ENCODE measurements at regions not wholly inside any gene's neighbourhood (a gene's known extent, or its start where the extent isn't known, plus 50 kb on each side); places are given as distances from the start of the nearest gene placed in this dataset.
"Not testable (repeated sequence)": the region's sequence is repeated elsewhere in the genome, so short reads cannot be mapped to it uniquely, and the experiment has no call there.

- Histone ChIP-seq H3K79me2 (ENCODE audit: insufficient read depth, low read length) (no peaks in the 10 kb centered on the region), H3K27me3 (ENCODE audit: insufficient read depth, low read length) (no peaks in the 10 kb centered on the region), H3K9me2 (ENCODE audit: low read depth, low read length) (no peaks in the 10 kb centered on the region), H3K4me2 (ENCODE audit: low read length) (no peak overlapping the region), H3K36me3 (ENCODE audit: insufficient read depth, low read length) (no peaks in the 10 kb centered on the region), H3K4me3 (ENCODE audit: low read depth, low read length, poor library complexity, severe bottlenecking) (no peak overlapping the region), H2AFZ (ENCODE audit: low read length) (no peak overlapping the region), H3K9me3 (ENCODE audit: low read length) (no peaks in the 10 kb centered on the region), H3K4me1 (ENCODE audit: insufficient read depth, low read length, severe bottlenecking) (no peaks in the 10 kb centered on the region), H3F3A (ENCODE audit: insufficient read depth, low read length) (no peaks in the 10 kb centered on the region), H3K9ac (ENCODE audit: low read length) (no peak overlapping the region), H3K27ac (ENCODE audit: low read depth, low read length, poor library complexity, severe bottlenecking) (no peak overlapping the region), H4K20me1 (ENCODE audit: insufficient read depth, low read length) (no peaks in the 10 kb centered on the region)
- no peak for TF ChIP-seq EZH2 (IDR thresholded peaks at IDR 0.05; ENCODE audit: borderline replicate concordance, low read length)
- TF ChIP-seq, protein P1, sequence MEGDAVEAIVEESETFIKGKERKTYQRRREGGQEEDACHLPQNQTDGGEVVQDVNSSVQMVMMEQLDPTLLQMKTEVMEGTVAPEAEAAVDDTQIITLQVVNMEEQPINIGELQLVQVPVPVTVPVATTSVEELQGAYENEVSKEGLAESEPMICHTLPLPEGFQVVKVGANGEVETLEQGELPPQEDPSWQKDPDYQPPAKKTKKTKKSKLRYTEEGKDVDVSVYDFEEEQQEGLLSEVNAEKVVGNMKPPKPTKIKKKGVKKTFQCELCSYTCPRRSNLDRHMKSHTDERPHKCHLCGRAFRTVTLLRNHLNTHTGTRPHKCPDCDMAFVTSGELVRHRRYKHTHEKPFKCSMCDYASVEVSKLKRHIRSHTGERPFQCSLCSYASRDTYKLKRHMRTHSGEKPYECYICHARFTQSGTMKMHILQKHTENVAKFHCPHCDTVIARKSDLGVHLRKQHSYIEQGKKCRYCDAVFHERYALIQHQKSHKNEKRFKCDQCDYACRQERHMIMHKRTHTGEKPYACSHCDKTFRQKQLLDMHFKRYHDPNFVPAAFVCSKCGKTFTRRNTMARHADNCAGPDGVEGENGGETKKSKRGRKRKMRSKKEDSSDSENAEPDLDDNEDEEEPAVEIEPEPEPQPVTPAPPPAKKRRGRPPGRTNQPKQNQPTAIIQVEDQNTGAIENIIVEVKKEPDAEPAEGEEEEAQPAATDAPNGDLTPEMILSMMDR (IDR thresholded peaks at IDR 0.05; ENCODE audit: low read length), result no peak
Observed at GRCh38 chr3:22734756-22735155, 468.4 kb upstream of the UBE2E2 start.

DNA sequence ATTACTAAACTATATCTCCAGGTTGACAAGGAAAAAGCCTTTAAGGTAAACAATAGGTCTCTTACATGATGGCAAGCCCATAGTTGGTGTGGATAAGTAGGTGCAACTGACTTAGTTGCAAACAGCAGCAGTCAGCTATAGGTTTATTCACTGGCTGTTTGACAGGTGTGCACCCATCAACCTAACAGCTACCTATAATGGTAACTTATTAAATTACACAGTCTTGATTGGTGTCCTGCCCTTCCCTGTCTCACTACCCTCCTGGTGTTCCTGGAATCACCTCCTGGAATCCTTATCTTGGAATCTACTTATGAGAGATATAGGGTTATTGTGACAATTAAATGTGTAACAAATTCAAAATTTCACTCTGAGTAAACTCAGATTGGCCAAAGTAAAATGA lies 467.8 kb upstream of the UBE2E2 start:
- no peaks in the 10 kb centered on the region for H3K9me3 ChIP-seq (ENCODE audit: low read length)
- H3K4me3 ChIP-seq (ENCODE audit: low read depth, low read length, poor library complexity, severe bottlenecking), result no peak overlapping the region
- H3K27me3 ChIP-seq (ENCODE audit: insufficient read depth, low read length), result no peaks in the 10 kb centered on the region
- H3K4me2 ChIP-seq (ENCODE audit: low read length), result no peak overlapping the region
- no peaks in the 10 kb centered on the region for H4K20me1 ChIP-seq (ENCODE audit: insufficient read depth, low read length)
- H3K27ac ChIP-seq (ENCODE audit: low read depth, low read length, poor library complexity, severe bottlenecking), result no peak overlapping the region
- no peaks in the 10 kb centered on the region for H3K36me3 ChIP-seq (ENCODE audit: insufficient read depth, low read length)
- H3F3A ChIP-seq (ENCODE audit: insufficient read depth, low read length), result no peaks in the 10 kb centered on the region
- no peak overlapping the region for H3K9ac ChIP-seq (ENCODE audit: low read length)
- H3K4me1 ChIP-seq (ENCODE audit: insufficient read depth, low read length, severe bottlenecking), result no peaks in the 10 kb centered on the region
- H3K9me2 ChIP-seq (ENCODE audit: low read depth, low read length), result no peaks in the 10 kb centered on the region
- TF ChIP-seq EZH2 (IDR thresholded peaks at IDR 0.05; ENCODE audit: borderline replicate concordance, low read length), result no peak
- TF ChIP-seq, protein P1 (IDR thresholded peaks at IDR 0.05; ENCODE audit: low read length), result no peak
- no peaks in the 10 kb centered on the region for H3K79me2 ChIP-seq (ENCODE audit: insufficient read depth, low read length)
- H2AFZ ChIP-seq (ENCODE audit: low read length), result no peak overlapping the region

- H3K4me2 ChIP-seq (ENCODE audit: low read length); H3K4me1 ChIP-seq (ENCODE audit: insufficient read depth, low read length, severe bottlenecking); H3K79me2 ChIP-seq (ENCODE audit: insufficient read depth, low read length); H3K9me3 ChIP-seq (ENCODE audit: low read length); H2AFZ ChIP-seq (ENCODE audit: low read length); H3K36me3 ChIP-seq (ENCODE audit: insufficient read depth, low read length); H3K27me3 ChIP-seq (ENCODE audit: insufficient read depth, low read length); H3K9ac ChIP-seq (ENCODE audit: low read length); H3K4me3 ChIP-seq (ENCODE audit: low read depth, low read length, poor library complexity, severe bottlenecking); H3F3A ChIP-seq (ENCODE audit: insufficient read depth, low read length); H3K9me2 ChIP-seq (ENCODE audit: low read depth, low read length); H3K27ac ChIP-seq (ENCODE audit: low read depth, low read length, poor library complexity, severe bottlenecking); H4K20me1 ChIP-seq (ENCODE audit: insufficient read depth, low read length): not testable (repeated sequence)
Observed at GRCh38 chr3:22743386-22743785, 459.7 kb upstream of the UBE2E2 start.

DNA sequence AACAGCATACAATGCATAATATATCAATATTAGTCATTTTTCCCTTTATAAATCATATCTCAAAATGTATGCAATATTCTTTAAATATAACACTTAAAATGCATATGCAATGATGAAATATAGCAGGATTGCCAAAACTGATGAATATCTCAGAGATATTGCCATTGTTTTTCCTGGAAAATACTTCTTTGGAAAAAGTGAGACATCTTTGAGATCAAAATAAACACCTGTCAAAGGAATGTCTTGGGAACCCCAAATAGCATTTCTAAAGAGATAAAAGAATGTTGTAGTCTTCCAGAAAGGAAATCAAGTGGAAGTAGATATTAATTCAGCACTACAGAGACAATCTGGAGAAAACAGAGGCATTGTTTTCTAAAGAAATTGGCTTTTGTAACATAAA lies 457.8 kb upstream of the UBE2E2 start:
- TF ChIP-seq, protein P1 (IDR thresholded peaks at IDR 0.05; ENCODE audit: low read length), result no peak
- no peak for TF ChIP-seq EZH2 (IDR thresholded peaks at IDR 0.05; ENCODE audit: borderline replicate concordance, low read length)
- Histone ChIP-seq H3K9me2 (ENCODE audit: low read depth, low read length) (no peaks in the 10 kb centered on the region), H3F3A (ENCODE audit: insufficient read depth, low read length) (no peaks in the 10 kb centered on the region), H3K36me3 (ENCODE audit: insufficient read depth, low read length) (no peaks in the 10 kb centered on the region), H2AFZ (ENCODE audit: low read length) (no peak overlapping the region), H3K4me2 (ENCODE audit: low read length) (no peak overlapping the region), H3K4me3 (ENCODE audit: low read depth, low read length, poor library complexity, severe bottlenecking) (no peak overlapping the region), H4K20me1 (ENCODE audit: insufficient read depth, low read length) (no peaks in the 10 kb centered on the region), H3K4me1 (ENCODE audit: insufficient read depth, low read length, severe bottlenecking) (no peaks in the 10 kb centered on the region), H3K9me3 (ENCODE audit: low read length) (no peaks in the 10 kb centered on the region), H3K79me2 (ENCODE audit: insufficient read depth, low read length) (no peaks in the 10 kb centered on the region), H3K9ac (ENCODE audit: low read length) (no peak overlapping the region), H3K27me3 (ENCODE audit: insufficient read depth, low read length) (no peaks in the 10 kb centered on the region), H3K27ac (ENCODE audit: low read depth, low read length, poor library complexity, severe bottlenecking) (no peak overlapping the region)
